Endodermal cell (in vitro differentiated cells): ENCODE measurements at regions not wholly inside any gene's neighbourhood (a gene's known extent, or its start where the extent isn't known, plus 50 kb on each side); places are given as distances from the start of the nearest gene placed in this dataset.
A peak's percentile ranks its signal among the peaks of the same experiment; 100 is the strongest.
"Not testable (repeated sequence)": the region's sequence is repeated elsewhere in the genome, so short reads cannot be mapped to it uniquely, and the experiment has no call there.

ENCODE experiments used
- DNase-seq: peaks from one replicate; pipeline ENCODE4 v3.0.0-alpha.2; 2017
- H3K27ac ChIP-seq: 2 replicates; pipeline ENCODE4 v1.5.1; 2013; ENCODE audit warnings: mild to moderate bottlenecking, low read depth, low read length, moderate library complexity
- H3K27me3 ChIP-seq: 2 replicates; pipeline ENCODE4 v1.6.1; 2013; ENCODE audit warnings: mild to moderate bottlenecking, low read length, moderate library complexity; ENCODE audit not compliant: insufficient read depth, control insufficient read depth, poor library complexity, severe bottlenecking
- H3K36me3 ChIP-seq: 2 replicates; pipeline ENCODE4 v1.7.0; 2013; ENCODE audit warnings: mild to moderate bottlenecking, low read length, moderate library complexity; ENCODE audit not compliant: control insufficient read depth, insufficient read depth
- H3K4me1 ChIP-seq: one replicate; pipeline ENCODE4 v1.7.0; 2013; ENCODE audit warnings: low read length; ENCODE audit not compliant: control insufficient read depth, insufficient read depth
- H3K4me3 ChIP-seq: 2 replicates; pipeline ENCODE4 v1.5.1; 2013; ENCODE audit warnings: mild to moderate bottlenecking, low read length, moderate library complexity
- H3K9ac ChIP-seq: 2 replicates; pipeline ENCODE4 v1.6.1; 2013; ENCODE audit warnings: mild to moderate bottlenecking, low read length, moderate library complexity; ENCODE audit not compliant: poor library complexity, severe bottlenecking; ENCODE audit errors: extremely low read depth
- H3K9me3 ChIP-seq: 2 replicates; pipeline ENCODE4 v1.6.1; 2013; ENCODE audit warnings: mild to moderate bottlenecking, low read length, moderate library complexity; ENCODE audit not compliant: control insufficient read depth
- H3K27ac Mint-ChIP-seq: 2 replicates; pipeline ENCODE4 v1.8.0; 2020; ENCODE audit warnings: mixed read lengths
- H3K27me3 Mint-ChIP-seq: 2 replicates; pipeline ENCODE4 v1.8.0; 2021; ENCODE audit warnings: mild to moderate bottlenecking, mixed read lengths; ENCODE audit not compliant: insufficient read depth
- H3K36me3 Mint-ChIP-seq: 2 replicates; pipeline ENCODE4 v1.8.0; 2020; ENCODE audit warnings: low read depth, mixed read lengths
- H3K4me1 Mint-ChIP-seq: 2 replicates; pipeline ENCODE4 v1.8.0; 2020; ENCODE audit warnings: mixed read lengths
- H3K4me3 Mint-ChIP-seq: 2 replicates; pipeline ENCODE4 v1.8.0; 2020; ENCODE audit warnings: mild to moderate bottlenecking, moderate library complexity, mixed read lengths
- H3K9me3 Mint-ChIP-seq: 2 replicates; pipeline ENCODE4 v1.8.0; 2020; ENCODE audit warnings: mild to moderate bottlenecking, mixed read lengths
- CTCF ChIP-seq: fragments of 200-600 bp; sonication (generic); conservative IDR thresholded peaks from 2 replicates; pipeline ENCODE4 v1.5.0; 2021; ENCODE audit warnings: antibody characterized with exemption, mild to moderate bottlenecking
- WGBS, 2 experiments: methylation state at CpG; one replicate each; pipeline versions ENCODE4 v1.1.5 to v1.1.7; 2013; ENCODE audit warnings: missing lambda C conversion rate in 2 of 2, mixed read lengths in 1 of 2; ENCODE audit not compliant: insufficient coverage in 1 of 2, insufficient read length in 1 of 2; 5-methylcytosine and 5-hydroxymethylcytosine counted together

- no peaks in the 10 kb centered on the region for H3K36me3 ChIP-seq
- H3K27ac ChIP-seq, result no peak overlapping the region
- Mint-ChIP-seq H3K36me3 (no peaks in the 10 kb centered on the region), H3K4me3 (no peak overlapping the region), H3K27me3 (no peaks in the 10 kb centered on the region), H3K4me1 (no peaks in the 10 kb centered on the region), H3K9me3 (peaks cover 25% of the 10 kb centered on the region), H3K27ac (no peak overlapping the region)
- no peak for TF ChIP-seq CTCF
- H3K9me3 ChIP-seq, result peaks cover 6% of the 10 kb centered on the region
- no peak overlapping the region for H3K9ac ChIP-seq
- H3K27me3 ChIP-seq, result no peaks in the 10 kb centered on the region
- DNase-seq, result no peak
- no peaks in the 10 kb centered on the region for H3K4me1 ChIP-seq
- 91 to 92% methylated on average over 2 of the region's 2 CpGs for WGBS, 2 experiments
- H3K4me3 ChIP-seq, result no peak overlapping the region
Observed at GRCh38 chr2:82748653-82749052, 1710.4 kb downstream of the SUCLG1 start.

GRCh38 chr2:82740527-82740926 is 1718.6 kb downstream of the SUCLG1 start:
- Mint-ChIP-seq H3K27ac (peak overlapping the region; percentile 52), H3K9me3 (peaks cover 5% of the 10 kb centered on the region), H3K36me3 (no peaks in the 10 kb centered on the region), H3K4me1 (peaks cover 2% of the 10 kb centered on the region), H3K4me3 (no peak overlapping the region), H3K27me3 (no peaks in the 10 kb centered on the region)
- H3K4me3 ChIP-seq, result no peak overlapping the region
- no peak overlapping the region for H3K9ac ChIP-seq
- H3K36me3 ChIP-seq, result no peaks in the 10 kb centered on the region
- H3K27me3 ChIP-seq, result no peaks in the 10 kb centered on the region
- no peaks in the 10 kb centered on the region for H3K4me1 ChIP-seq
- no peak for TF ChIP-seq CTCF
- DNase-seq, result no peak
- WGBS, 2 experiments, result 77% methylated on average over 1 of the region's 1 CpG; no CpG with 5 or more reads in 1 of the 2 experiments
- no peak overlapping the region for H3K27ac ChIP-seq
- H3K9me3 ChIP-seq, result no peaks in the 10 kb centered on the region

GRCh38 chr2:82737965-82738364 is 1721.1 kb downstream of the SUCLG1 start:
- H3K4me3 Mint-ChIP-seq, H3K4me1 ChIP-seq, H3K4me3 ChIP-seq, H3K4me1 Mint-ChIP-seq, H3K36me3 ChIP-seq, H3K27me3 ChIP-seq, H3K9ac ChIP-seq, H3K9me3 Mint-ChIP-seq, H3K27me3 Mint-ChIP-seq, DNase-seq, H3K27ac Mint-ChIP-seq, H3K27ac ChIP-seq, H3K36me3 Mint-ChIP-seq, H3K9me3 ChIP-seq: not testable (repeated sequence)
- 94% methylated on average over 5 to 15 of the region's 15 CpGs for WGBS, 2 experiments

- Mint-ChIP-seq H3K36me3 (no peaks in the 10 kb centered on the region), H3K27me3 (no peaks in the 10 kb centered on the region), H3K27ac (peak overlapping the region; percentile 37), H3K4me3 (no peak overlapping the region), H3K9me3 (no peaks in the 10 kb centered on the region), H3K4me1 (no peaks in the 10 kb centered on the region)
- no peaks in the 10 kb centered on the region for H3K9me3 ChIP-seq
- no peaks in the 10 kb centered on the region for H3K4me1 ChIP-seq
- no peak for TF ChIP-seq CTCF
- no peak for DNase-seq
- no peak overlapping the region for H3K4me3 ChIP-seq
- no peak overlapping the region for H3K27ac ChIP-seq
- H3K9ac ChIP-seq, result no peak overlapping the region
- H3K27me3 ChIP-seq, result no peaks in the 10 kb centered on the region
- WGBS, 2 experiments, result 98% methylated on average over 2 of the region's 2 CpGs; no CpG with 5 or more reads in 1 of the 2 experiments
- no peaks in the 10 kb centered on the region for H3K36me3 ChIP-seq
Observed at GRCh38 chr2:82735336-82735735, 1723.7 kb downstream of the SUCLG1 start.
